ENCODE measurements at regions not wholly inside any gene's neighbourhood (a gene's known extent, or its start where the extent isn't known, plus 50 kb on each side); places are given as distances from the start of the nearest gene placed in this dataset.

- Histone ChIP-seq H3K4me2 (ENCODE audit: insufficient read depth, insufficient read length, low read length) (no peak overlapping the region), H3K23me2 (ENCODE audit: insufficient read length, low read depth, low read length, poor library complexity, severe bottlenecking) (no peaks in the 10 kb centered on the region), H3K18ac (ENCODE audit: insufficient read length, low read depth, low read length) (no peak overlapping the region), H2BK15ac (ENCODE audit: low read depth, low read length) (no peak overlapping the region), H2BK5ac (ENCODE audit: insufficient read length, low read length) (no peak overlapping the region), H4K20me1 (ENCODE audit: control insufficient read depth, insufficient read depth, insufficient read length) (no peaks in the 10 kb centered on the region), H2BK120ac (ENCODE audit: low read depth, low read length, poor library complexity, severe bottlenecking) (no peak overlapping the region), H3K4ac (ENCODE audit: low read depth, low read length) (no peak overlapping the region), H3K23ac (ENCODE audit: insufficient read length, low read depth, low read length) (no peak overlapping the region), H3K56ac (ENCODE audit: insufficient read length, low read depth, low read length) (no peak overlapping the region), H4K5ac (ENCODE audit: insufficient read length, low read depth, low read length) (no peak overlapping the region), H3K27me3 (ENCODE audit: insufficient read depth, low read length) (no peaks in the 10 kb centered on the region), H3T11ph (ENCODE audit: low read length) (no peak overlapping the region), H3K79me2 (ENCODE audit: insufficient read depth, low read length) (no peaks in the 10 kb centered on the region), H4K91ac (ENCODE audit: insufficient read length, low read depth, low read length) (no peak overlapping the region), H3K27ac (ENCODE audit: insufficient read length, low read depth, low read length) (no peak overlapping the region), H3K14ac (ENCODE audit: insufficient read depth, low read length) (no peak overlapping the region), H3K79me1 (ENCODE audit: insufficient read depth, low read depth, low read length, poor library complexity, severe bottlenecking) (no peaks in the 10 kb centered on the region), H3K9me3 (ENCODE audit: control insufficient read depth, low read depth, low read length) (no peaks in the 10 kb centered on the region), H3K9ac (ENCODE audit: extremely low read depth, insufficient read length, low read length) (no peak overlapping the region), H2BK12ac (ENCODE audit: insufficient read length, low read depth, low read length) (no peak overlapping the region), H3K4me1 (ENCODE audit: insufficient read depth, low read length) (no peaks in the 10 kb centered on the region), H4K8ac (replicated peaks; ENCODE audit: insufficient read length, low read depth, low read length) (no peak overlapping the region), H2BK20ac (ENCODE audit: low read depth, low read length, poor library complexity, severe bottlenecking) (no peak overlapping the region), H2AFZ (ENCODE audit: low read length) (no peak overlapping the region), H2AK5ac (ENCODE audit: insufficient read length, low read length) (no peak overlapping the region)
- Mint-ChIP-seq H3K36me3 (ENCODE audit: insufficient read depth in 1 of 3, low read depth in 3 of 3) (no peaks in the 10 kb centered on the region), H3K9me3 (no peaks in the 10 kb centered on the region), H3K4me3 (no peak overlapping the region), H3K27me3 (ENCODE audit: low read depth) (peaks cover 2% of the 10 kb centered on the region; the same call in 1 of the 2 replicates), H3K4me1 (0 out of 4 replicates have a peak, but pooled peaks cover 0 to 6% of the 10 kb centered on the region in 2 experiments), H3K27ac (no peak overlapping the region)
- DNase-seq, result no peak
- TF ChIP-seq CTCF (conservative IDR thresholded peaks at IDR 0.05), result no peak
- no CpG with 5 or more reads among the region's 1 CpG for WGBS (ENCODE audit: extremely low coverage, insufficient read length, low lambda C conversion rate)
Observed at GRCh38 chr9:107862881-107863280, 373.3 kb upstream of the KLF4 start.
